ENCODE measurements at regions not wholly inside any gene's neighbourhood (a gene's known extent, or its start where the extent isn't known, plus 50 kb on each side); places are given as distances from the start of the nearest gene placed in this dataset.
"Not testable (repeated sequence)": the region's sequence is repeated elsewhere in the genome, so short reads cannot be mapped to it uniquely, and the experiment has no call there.

GRCh38 chr5:84764227-84764626 lies 379.5 kb upstream of the EDIL3 start:
- H3K36me3 ChIP-seq = no peaks in the 10 kb centered on the region
- no peak for ATAC-seq
- TF ChIP-seq CTCF (IDR thresholded peaks at IDR 0.05) (no peak), POLR2A (IDR thresholded peaks at IDR 0.05) (no peak)
- no peak overlapping the region for H3K27ac ChIP-seq
- H3K27me3 ChIP-seq = no peaks in the 10 kb centered on the region
- no peak for DNase-seq
- no peak overlapping the region for H3K4me3 ChIP-seq
- no peaks in the 10 kb centered on the region for H3K9me3 ChIP-seq
- WGBS, 4 donors = 72 to 81% (median 78%) methylated on average over 4 of the region's 4 CpGs
- H3K4me1 ChIP-seq = no peaks in the 10 kb centered on the region
- intact Hi-C loops (cut with DNase I) = no loop called here

GRCh38 chr5:84758008-84758407 lies 373.3 kb upstream of the EDIL3 start:
- intact Hi-C loops (cut with DNase I) = no loop called here
- no peak for ATAC-seq

GRCh38 chr5:84752780-84753179 lies 368.1 kb upstream of the EDIL3 start:
- no peaks in the 10 kb centered on the region for H3K36me3 ChIP-seq
- no peaks in the 10 kb centered on the region for H3K27me3 ChIP-seq
- H3K4me3 ChIP-seq = no peak overlapping the region
- no peak for ATAC-seq
- intact Hi-C loops (cut with DNase I) = no loop called here
- no peak for TF ChIP-seq CTCF (IDR thresholded peaks at IDR 0.05)
- TF ChIP-seq POLR2A (IDR thresholded peaks at IDR 0.05) = no peak
- no peak for DNase-seq
- H3K4me1 ChIP-seq = no peaks in the 10 kb centered on the region
- WGBS, 4 donors = 42 to 71% (median 62%) methylated on average over 2 of the region's 2 CpGs
- H3K9me3 ChIP-seq = no peaks in the 10 kb centered on the region
- H3K27ac ChIP-seq = no peak overlapping the region

More at GRCh38 chr5:84758008-84758407, 373.3 kb upstream of the EDIL3 start:
- 75 to 87% (median 81%) methylated on average over 1 of the region's 1 CpG for WGBS, 4 donors
- Histone ChIP-seq H3K27ac (no peak overlapping the region), H3K4me3 (no peak overlapping the region), H3K36me3 (no peaks in the 10 kb centered on the region), H3K9me3 (no peaks in the 10 kb centered on the region), H3K4me1 (no peaks in the 10 kb centered on the region), H3K27me3 (no peaks in the 10 kb centered on the region)
- no peak for TF ChIP-seq CTCF (IDR thresholded peaks at IDR 0.05)
- TF ChIP-seq POLR2A (IDR thresholded peaks at IDR 0.05) = no peak
- DNase-seq = no peak

GRCh38 chr5:84748313-84748712 lies 363.6 kb upstream of the EDIL3 start:
- Histone ChIP-seq H3K4me3 (no peak overlapping the region), H3K27ac (no peak overlapping the region), H3K4me1 (no peaks in the 10 kb centered on the region), H3K27me3 (no peaks in the 10 kb centered on the region), H3K36me3 (no peaks in the 10 kb centered on the region), H3K9me3 (peaks cover 0 to under 1% (median 0%) of the 10 kb centered on the region in 12 donors)
- 41 to 93% (median 69%) methylated on average over 1 of the region's 1 CpG for WGBS, 4 donors
- intact Hi-C loops (cut with DNase I) = no loop called here
- no peak for ATAC-seq
- no peak for DNase-seq
- no peak for TF ChIP-seq POLR2A (IDR thresholded peaks at IDR 0.05)
- no peak for TF ChIP-seq CTCF (IDR thresholded peaks at IDR 0.05)

- H3K36me3 ChIP-seq; H3K27ac ChIP-seq; H3K4me1 ChIP-seq; DNase-seq; ATAC-seq; intact Hi-C loops (cut with DNase I); H3K27me3 ChIP-seq; H3K4me3 ChIP-seq: not testable (repeated sequence)
- peaks cover 0 to 13% (median 0%) of the 10 kb centered on the region in 12 donors for H3K9me3 ChIP-seq
- WGBS, 4 donors = 93 to 98% (median 94%) methylated on average over 2 of the region's 2 CpGs
Observed at GRCh38 chr5:84746280-84746679, 361.6 kb upstream of the EDIL3 start.

All from heart left ventricle (tissue), 16 donors.